Mucosa of stomach (tissue), 1 donor: ENCODE measurements at regions not wholly inside any gene's neighbourhood (a gene's known extent, or its start where the extent isn't known, plus 50 kb on each side); places are given as distances from the start of the nearest gene placed in this dataset.

Source experiments
- H3K27me3 ChIP-seq: one replicate; pipeline ENCODE4 v1.7.0; 2013; ENCODE audit warnings: mild to moderate bottlenecking, low read length; ENCODE audit not compliant: control insufficient read depth, insufficient read depth
- H3K36me3 ChIP-seq: one replicate; pipeline ENCODE4 v1.7.0; 2013; ENCODE audit warnings: low read length; ENCODE audit not compliant: control insufficient read depth, insufficient read depth
- H3K4me1 ChIP-seq: one replicate; pipeline ENCODE4 v1.7.0; 2013; ENCODE audit warnings: mild to moderate bottlenecking, low read length; ENCODE audit not compliant: control insufficient read depth, insufficient read depth
- H3K4me3 ChIP-seq: one replicate; pipeline ENCODE4 v1.7.0; 2013; ENCODE audit warnings: low read length
- H3K9ac ChIP-seq: one replicate; pipeline ENCODE4 v1.7.0; 2013; ENCODE audit warnings: mild to moderate bottlenecking, low read length, moderate library complexity
- H3K9me3 ChIP-seq: one replicate; pipeline ENCODE4 v1.7.0; 2013; ENCODE audit warnings: mild to moderate bottlenecking, low read length, moderate library complexity; ENCODE audit not compliant: control insufficient read depth
- donor health status: Pancreatic carcinoma.

DNA sequence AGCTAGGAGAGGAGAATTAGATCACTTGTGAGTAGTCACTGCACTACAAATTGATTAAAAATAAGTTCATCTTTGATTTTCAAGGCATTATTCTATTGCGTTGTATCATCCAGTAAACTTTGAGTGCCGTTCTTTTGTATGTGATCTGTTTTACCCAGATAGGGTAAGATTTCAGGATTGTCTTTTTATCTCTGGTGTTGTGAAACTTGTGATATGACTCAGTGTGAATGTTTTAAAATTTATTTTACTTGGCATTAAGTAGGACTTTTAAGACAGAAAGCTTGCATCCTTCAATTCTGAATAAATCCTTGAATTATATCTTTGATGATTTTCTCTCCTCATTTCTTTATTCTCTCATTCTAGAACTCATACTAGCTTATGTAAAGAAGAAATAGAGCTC lies 93.3 kb upstream of the ADAMTS5 start:
- no peaks in the 10 kb centered on the region for H3K27me3 ChIP-seq

DNA sequence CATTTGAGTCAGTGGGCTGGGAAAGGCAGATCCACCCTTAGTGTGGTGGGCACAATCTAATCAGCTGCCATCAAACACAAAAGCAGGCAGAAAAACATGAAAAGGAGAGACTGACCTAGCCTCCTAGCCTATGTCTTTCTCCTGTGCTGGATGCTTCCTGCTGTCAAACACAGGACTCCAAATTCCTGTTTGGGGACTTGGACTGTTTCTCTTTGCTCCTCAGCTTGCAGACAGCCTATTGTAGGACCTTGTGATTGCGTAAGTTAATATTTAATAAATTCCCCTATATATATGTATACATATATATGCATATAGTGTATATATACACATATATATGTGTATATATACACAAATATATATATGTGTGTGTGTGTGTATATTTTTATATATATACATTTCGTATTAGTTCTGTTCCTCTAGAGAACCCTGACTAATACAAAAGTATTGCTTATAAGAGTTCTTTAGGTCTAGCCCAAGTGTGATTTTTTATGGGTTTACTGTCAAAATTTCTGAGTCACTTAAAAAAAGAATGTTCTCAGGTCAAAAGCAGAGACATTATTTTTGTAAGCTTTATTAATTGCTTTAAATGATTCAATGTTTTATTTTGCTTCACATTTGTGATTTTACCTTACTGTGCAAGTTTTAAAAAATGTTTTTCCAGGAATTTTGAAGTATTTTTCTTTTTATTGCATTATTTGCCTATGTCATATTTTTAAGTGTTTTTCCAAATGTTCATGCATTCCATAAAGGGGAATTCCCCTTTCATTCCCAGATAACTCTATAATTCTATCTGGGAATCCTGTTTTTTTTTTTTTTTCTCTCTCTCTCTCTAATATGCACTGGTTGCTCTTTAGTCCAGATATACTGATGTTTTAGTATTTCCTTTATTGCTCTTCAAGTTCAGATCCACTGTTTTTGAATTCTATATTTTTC lies 92.1 kb upstream of the ADAMTS5 start:
- no peak overlapping the region for H3K4me3 ChIP-seq
- H3K4me1 ChIP-seq, result no peaks in the 10 kb centered on the region
- no peaks in the 10 kb centered on the region for H3K9me3 ChIP-seq
- H3K36me3 ChIP-seq, result no peaks in the 10 kb centered on the region
- no peaks in the 10 kb centered on the region for H3K27me3 ChIP-seq
- no peak overlapping the region for H3K9ac ChIP-seq

More for the DNA sequence above, 93.3 kb upstream of the ADAMTS5 start:
- H3K9me3 ChIP-seq, result no peaks in the 10 kb centered on the region
- H3K36me3 ChIP-seq, result no peaks in the 10 kb centered on the region
- no peak overlapping the region for H3K4me3 ChIP-seq
- no peaks in the 10 kb centered on the region for H3K4me1 ChIP-seq
- H3K9ac ChIP-seq, result no peak overlapping the region

DNA sequence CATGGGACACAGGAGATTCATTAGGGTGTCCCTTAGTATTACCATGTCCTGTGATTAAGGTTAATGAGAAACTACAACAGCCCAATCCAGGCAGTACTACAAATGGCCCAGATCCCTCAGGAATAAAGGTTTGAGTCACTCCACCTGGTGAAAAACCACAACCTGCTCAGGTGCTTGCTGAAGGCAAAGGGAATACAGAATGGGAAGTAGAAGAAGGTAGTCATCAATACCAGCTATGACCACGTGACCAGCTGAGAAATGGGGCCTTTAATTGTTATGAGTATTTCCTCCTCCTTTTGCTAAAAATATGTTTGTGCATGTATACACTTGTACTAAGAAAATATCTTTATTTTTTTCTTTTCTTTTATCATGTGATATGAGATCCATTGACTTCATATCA lies 91.1 kb upstream of the ADAMTS5 start:
- Histone ChIP-seq H3K27me3 (no peaks in the 10 kb centered on the region), H3K9me3 (no peaks in the 10 kb centered on the region), H3K9ac (no peak overlapping the region), H3K36me3 (no peaks in the 10 kb centered on the region), H3K4me1 (no peaks in the 10 kb centered on the region), H3K4me3 (no peak overlapping the region)

DNA sequence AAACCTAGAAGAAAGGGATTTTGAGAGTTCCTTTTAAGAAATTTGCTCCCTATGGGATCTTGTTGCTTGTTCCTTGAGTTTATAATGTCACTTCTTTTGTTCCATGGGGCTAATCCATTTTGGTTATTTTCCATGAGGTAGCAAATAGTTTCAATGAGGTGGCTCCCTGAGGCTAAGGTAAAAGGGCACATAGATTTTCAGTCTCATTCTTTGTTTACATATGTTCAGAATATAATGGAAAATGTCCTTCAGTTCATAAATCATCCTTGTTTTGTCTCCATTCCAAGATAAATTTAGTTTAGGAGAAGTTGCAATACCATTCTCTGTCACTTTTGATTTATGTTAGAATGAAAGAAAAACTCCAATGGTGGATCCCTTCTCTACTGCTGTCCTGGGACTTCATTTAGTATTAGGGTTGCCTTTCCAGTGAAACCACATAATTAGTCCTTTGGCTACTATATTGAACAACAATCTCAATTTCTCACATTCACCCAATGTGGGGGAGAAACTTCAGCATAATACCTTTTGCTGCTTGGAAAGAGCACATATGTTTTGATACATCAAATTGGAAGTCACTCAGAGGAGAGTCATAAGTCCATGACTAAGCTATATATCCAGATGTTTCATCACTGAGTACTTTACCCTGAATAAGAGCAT lies 80.9 kb upstream of the ADAMTS5 start:
- no peaks in the 10 kb centered on the region for H3K9me3 ChIP-seq
- H3K36me3 ChIP-seq, result no peaks in the 10 kb centered on the region
- no peak overlapping the region for H3K4me3 ChIP-seq
- no peaks in the 10 kb centered on the region for H3K4me1 ChIP-seq
- H3K9ac ChIP-seq, result no peak overlapping the region
- no peaks in the 10 kb centered on the region for H3K27me3 ChIP-seq

DNA sequence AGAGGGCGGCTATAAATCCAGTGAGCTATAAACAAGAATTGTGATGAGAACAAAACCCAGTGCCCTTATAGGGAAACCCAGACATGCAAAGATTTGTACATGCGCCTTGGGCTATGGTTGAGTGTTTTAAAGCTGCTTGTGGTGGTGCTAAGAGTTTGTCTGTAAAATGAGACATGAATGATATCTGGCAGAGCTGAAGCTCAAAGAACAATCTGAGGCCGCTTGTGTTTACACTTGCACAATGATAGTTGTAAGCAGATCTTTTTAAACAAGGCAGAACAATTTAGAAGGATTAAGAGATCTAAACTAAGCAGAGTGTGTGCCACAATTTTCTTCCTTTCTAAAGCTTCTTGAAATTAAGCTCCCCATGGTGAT lies 80.4 kb upstream of the ADAMTS5 start:
- H3K9me3 ChIP-seq, result no peaks in the 10 kb centered on the region
- no peak overlapping the region for H3K9ac ChIP-seq
- H3K4me1 ChIP-seq, result no peaks in the 10 kb centered on the region
- no peaks in the 10 kb centered on the region for H3K27me3 ChIP-seq
- H3K36me3 ChIP-seq, result no peaks in the 10 kb centered on the region
- no peak overlapping the region for H3K4me3 ChIP-seq

DNA sequence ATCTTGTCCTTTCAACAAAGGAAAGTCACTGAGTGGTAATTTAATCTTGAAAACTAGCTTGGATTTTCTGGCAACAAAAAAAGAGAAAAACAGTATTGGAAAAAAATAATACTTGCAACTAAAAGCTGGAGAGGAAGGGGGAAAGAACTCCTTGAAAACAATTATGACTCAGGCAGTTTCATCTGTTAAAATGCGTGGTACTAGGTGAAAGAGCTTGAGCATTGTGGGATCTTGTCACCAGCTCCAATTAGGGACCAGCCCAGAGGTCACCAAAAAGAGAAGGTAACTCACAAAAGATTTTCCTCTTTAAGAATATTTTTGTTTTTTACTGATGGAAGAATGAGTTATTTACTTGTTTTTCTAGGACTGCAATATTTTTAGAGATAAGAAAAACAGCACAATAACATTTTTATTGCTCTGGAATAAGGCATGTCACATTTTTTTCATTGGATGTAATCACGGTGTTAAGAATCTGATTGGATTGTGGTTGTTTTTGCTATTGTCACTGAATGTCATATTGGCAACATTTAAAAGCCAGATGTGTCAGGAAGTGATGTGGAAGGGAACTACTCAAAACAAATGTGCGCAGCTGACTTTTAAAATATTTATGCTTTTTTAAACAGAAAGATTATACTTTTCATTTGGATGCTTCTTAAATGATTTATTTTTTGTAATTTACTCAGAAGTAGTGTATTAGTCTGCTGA lies 78.5 kb upstream of the ADAMTS5 start:
- Histone ChIP-seq H3K4me1 (no peaks in the 10 kb centered on the region), H3K9ac (no peak overlapping the region), H3K27me3 (no peaks in the 10 kb centered on the region)

DNA sequence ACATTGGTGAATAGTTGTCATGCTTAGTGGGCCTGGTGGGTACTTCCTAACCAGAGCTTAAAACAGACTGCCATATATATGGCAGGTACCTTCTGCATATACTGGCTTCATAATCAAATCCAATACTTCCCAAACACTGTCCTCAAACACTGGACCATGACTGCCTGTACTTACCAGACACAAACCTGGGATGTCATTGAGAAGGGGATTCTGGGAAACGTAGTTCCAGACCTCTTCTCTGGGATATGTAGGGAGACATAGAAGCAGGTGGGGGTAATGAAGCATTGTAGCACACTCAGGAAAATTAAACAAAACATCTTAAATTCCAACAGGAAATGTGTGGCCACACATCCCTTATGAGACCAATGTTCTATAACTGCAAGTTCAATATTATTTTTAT lies 76.5 kb upstream of the ADAMTS5 start:
- Histone ChIP-seq H3K27me3 (no peaks in the 10 kb centered on the region), H3K4me1 (no peaks in the 10 kb centered on the region), H3K9me3 (no peaks in the 10 kb centered on the region), H3K36me3 (no peaks in the 10 kb centered on the region), H3K9ac (no peak overlapping the region), H3K4me3 (no peak overlapping the region)

More for the DNA sequence above, 78.5 kb upstream of the ADAMTS5 start:
- no peak overlapping the region for H3K4me3 ChIP-seq
- no peaks in the 10 kb centered on the region for H3K9me3 ChIP-seq
- no peaks in the 10 kb centered on the region for H3K36me3 ChIP-seq

DNA sequence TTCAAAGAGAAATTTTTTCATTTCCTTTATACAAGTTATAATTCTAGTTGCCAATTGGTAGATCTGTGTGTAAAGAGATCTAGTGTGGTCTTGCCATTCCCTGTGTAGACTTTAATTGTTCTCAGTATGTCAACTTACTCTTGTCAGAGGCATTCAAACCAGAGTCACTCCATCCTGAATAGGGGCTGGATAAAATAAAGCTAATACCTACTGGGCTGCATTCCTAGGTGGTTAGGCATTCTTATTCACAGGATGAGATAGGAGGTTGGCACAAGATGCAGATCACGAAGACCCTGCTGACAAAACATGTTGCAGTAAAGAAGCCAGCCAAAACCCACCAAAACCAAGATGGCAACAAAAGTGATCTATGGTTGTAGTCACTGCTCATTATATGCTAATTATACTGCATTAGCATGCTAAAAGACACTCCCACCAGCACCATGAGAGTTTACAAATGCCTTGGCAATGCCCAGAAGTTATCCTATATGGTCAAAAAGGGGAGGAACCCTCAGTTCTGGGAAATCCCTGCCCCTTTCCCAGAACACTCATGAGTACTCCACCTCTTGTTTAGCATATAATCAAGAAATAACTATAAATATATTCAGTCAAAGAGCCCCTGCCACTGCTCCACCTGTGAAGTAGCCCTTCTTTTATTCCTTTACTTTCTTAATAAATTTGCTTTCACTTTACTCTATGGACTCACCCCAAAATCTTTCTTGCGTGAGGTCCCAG lies 74.0 kb upstream of the ADAMTS5 start:
- H3K9me3 ChIP-seq, result no peaks in the 10 kb centered on the region
- no peaks in the 10 kb centered on the region for H3K4me1 ChIP-seq
- H3K9ac ChIP-seq, result no peak overlapping the region

DNA sequence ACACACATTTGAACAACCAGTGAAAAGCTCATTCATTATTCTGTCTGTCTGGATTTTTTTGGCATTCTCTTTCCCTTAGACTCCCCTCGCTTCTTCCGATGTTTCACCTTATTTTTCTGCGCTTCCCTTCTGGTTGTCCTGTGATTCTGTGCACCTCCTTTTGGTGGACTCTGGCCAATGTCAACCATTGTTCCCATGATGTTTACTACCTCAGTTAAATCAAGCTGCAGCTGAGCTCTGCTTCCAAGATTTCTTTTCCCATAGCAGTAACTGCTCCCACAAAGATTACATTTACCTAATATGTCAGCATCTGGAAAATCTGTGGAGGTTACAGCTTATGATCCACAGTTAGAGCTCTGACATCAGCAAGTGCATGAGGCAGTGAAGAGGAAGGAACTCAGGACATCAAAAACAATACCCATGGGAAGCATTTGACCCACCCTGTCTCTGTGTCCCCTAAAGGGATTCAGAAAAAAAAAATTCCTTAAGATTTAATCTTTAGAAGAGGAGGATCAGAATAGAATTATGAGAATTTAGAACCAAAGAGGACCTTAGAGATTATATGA lies 69.9 kb upstream of the ADAMTS5 start:
- Histone ChIP-seq H3K36me3 (no peaks in the 10 kb centered on the region), H3K4me1 (no peaks in the 10 kb centered on the region), H3K9me3 (no peaks in the 10 kb centered on the region), H3K9ac (no peak overlapping the region), H3K4me3 (no peak overlapping the region), H3K27me3 (no peaks in the 10 kb centered on the region)

More for the DNA sequence above, 74.0 kb upstream of the ADAMTS5 start:
- no peak overlapping the region for H3K4me3 ChIP-seq
- no peaks in the 10 kb centered on the region for H3K36me3 ChIP-seq
- no peaks in the 10 kb centered on the region for H3K27me3 ChIP-seq

DNA sequence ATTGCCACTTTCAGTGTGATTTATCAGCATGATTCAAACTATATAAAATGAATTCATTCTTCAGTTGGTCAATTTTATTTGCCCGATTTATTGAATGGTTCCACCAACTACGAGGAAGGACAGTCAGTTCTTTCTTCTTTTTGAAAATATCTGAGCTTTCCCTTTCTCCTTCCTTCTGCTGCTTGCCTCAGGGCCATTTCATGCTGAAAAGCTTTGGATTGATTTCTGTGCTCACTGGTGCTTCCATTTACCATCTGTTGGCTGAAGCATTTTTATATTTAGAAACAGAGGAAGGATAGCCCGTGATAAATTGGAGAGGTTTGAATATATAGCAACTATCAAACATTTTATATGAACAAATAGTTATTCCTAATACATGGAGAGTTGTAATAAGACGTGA lies 68.9 kb upstream of the ADAMTS5 start:
- no peaks in the 10 kb centered on the region for H3K36me3 ChIP-seq
- H3K9me3 ChIP-seq, result no peaks in the 10 kb centered on the region
- no peak overlapping the region for H3K4me3 ChIP-seq
- H3K9ac ChIP-seq, result no peak overlapping the region
- no peaks in the 10 kb centered on the region for H3K27me3 ChIP-seq
- H3K4me1 ChIP-seq, result no peaks in the 10 kb centered on the region

DNA sequence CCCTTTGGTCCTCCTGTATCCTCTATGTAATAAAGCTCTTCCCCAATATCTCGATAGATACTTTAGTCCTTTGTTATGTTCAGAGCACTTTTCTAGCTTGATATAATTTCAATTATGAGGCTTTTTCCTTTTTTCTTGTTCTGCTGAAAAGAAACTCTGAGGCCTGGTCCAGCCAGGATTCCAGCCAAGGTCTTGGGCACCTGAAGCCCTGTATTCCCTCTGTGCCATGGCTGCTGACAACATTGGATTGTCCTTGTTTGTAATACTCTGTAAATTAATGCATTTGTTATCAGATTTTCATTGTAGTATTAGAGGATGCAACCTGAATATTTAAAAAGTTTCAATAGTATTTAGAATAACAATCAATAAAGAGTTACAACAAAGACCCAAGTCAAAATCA lies 67.9 kb upstream of the ADAMTS5 start:
- Histone ChIP-seq H3K9ac (no peak overlapping the region), H3K4me1 (no peaks in the 10 kb centered on the region), H3K36me3 (no peaks in the 10 kb centered on the region), H3K9me3 (no peaks in the 10 kb centered on the region), H3K4me3 (no peak overlapping the region), H3K27me3 (no peaks in the 10 kb centered on the region)
